ENCODE measurements at regions not wholly inside any gene's neighbourhood (a gene's known extent, or its start where the extent isn't known, plus 50 kb on each side); places are given as distances from the start of the nearest gene placed in this dataset.

GRCh38 chr10:8305876-8306652 is 251.6 kb downstream of the GATA3 start:
- TF ChIP-seq POLR2A (IDR thresholded peaks at IDR 0.05) (no peak), CTCF (IDR thresholded peaks at IDR 0.05) (no peak)
